ENCODE measurements at regions not wholly inside any gene's neighbourhood (a gene's known extent, or its start where the extent isn't known, plus 50 kb on each side); places are given as distances from the start of the nearest gene placed in this dataset.

DNA sequence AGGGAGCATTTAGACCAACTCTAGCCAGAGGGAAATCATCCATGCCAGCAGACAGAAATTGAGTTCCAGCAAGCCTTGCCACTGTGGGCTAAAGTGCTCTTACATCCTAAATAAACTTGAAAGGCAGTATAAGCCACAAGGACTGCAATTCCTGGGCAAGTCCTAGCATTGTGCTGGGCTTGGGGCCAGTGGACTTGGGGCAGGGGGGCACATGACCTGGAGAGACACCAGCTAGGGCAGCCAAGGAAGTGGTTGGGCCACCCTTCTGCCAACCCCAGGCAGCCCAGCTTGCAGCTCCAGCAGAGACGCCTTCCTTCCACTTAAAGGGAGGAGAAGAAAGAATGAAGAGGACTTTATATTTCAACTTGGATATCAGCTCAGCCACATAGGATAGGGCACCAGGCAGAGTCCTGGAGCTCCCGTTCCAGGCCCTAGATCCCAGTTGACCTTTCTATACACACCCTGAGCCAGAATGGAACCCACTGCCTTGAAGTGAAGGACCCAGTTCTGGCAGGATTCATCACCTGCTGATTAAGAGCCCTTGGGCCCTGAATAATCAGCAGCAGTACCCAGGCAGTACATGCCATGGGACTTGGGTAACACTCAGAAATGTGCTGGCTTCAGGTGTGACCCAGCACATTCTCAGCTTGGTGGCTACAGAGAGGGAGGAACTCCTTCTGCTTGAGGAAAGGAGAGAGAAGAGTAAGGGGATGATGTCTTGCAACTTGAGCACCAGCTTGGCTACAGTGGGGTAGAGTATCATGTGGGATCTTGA lies 153.0 kb downstream of the GNAI1 start:
- TF ChIP-seq CTCF (conservative IDR thresholded peaks at IDR 0.05; ENCODE audit: low read length), result no peak
- TF ChIP-seq EZH2phosphoT487 (IDR thresholded peaks at IDR 0.05; ENCODE audit: borderline replicate concordance, low read depth, low read length), result no peak

All from OCI-LY7 (cell line).